Fibroblast of lung (primary cell): ENCODE measurements at regions not wholly inside any gene's neighbourhood (a gene's known extent, or its start where the extent isn't known, plus 50 kb on each side); places are given as distances from the start of the nearest gene placed in this dataset.

Experiments used
- CTCF ChIP-seq, 2 donors: IDR thresholded peaks in 1 of 2; conservative IDR thresholded peaks in 1 of 2; 1 replicate in 1 of 2; 2 replicates in 1 of 2; pipeline ENCODE4 v1.5.1; 2011 to 2012; ENCODE audit warnings: low read length in 2 of 2, control low read depth in 1 of 2, inconsistent platforms in 1 of 2, low read depth in 1 of 2, mild to moderate bottlenecking in 1 of 2
- EZH2 ChIP-seq: IDR thresholded peaks from 2 replicates; pipeline ENCODE4 v1.5.1; 2012; ENCODE audit warnings: low read length, control low read depth, mild to moderate bottlenecking; ENCODE audit errors: missing control alignments

GRCh38 chr2:214629875-214630274 lies 179.6 kb downstream of the BARD1 start:
- TF ChIP-seq CTCF (conservative IDR thresholded peaks at IDR 0.05 in 1 of 2, IDR thresholded peaks at IDR 0.05 in 1 of 2; ENCODE audit: low read depth in 1 of 2, low read length in 2 of 2): no peak
- no peak for TF ChIP-seq EZH2
